SK-N-SH (cell line): ENCODE measurements at regions not wholly inside any gene's neighbourhood (a gene's known extent, or its start where the extent isn't known, plus 50 kb on each side); places are given as distances from the start of the nearest gene placed in this dataset.

ENCODE experiments used
- CTCF ChIA-PET: fragments of 300-600, 350-600 bp; formaldehyde crosslinking; extraction: SDS; loops from one replicate; lab custom pipeline; 2021; lab: Yijun Ruan, JAX
- POLR2A ChIA-PET: fragments of 350-600 bp; sonication (Branson Sonifier 250); formaldehyde crosslinking; extraction: SDS; loops from one replicate; lab custom pipeline; 2020; ENCODE audit warnings: antibody characterized with exemption, inconsistent platforms; lab: Yijun Ruan, JAX
- DNase-seq: peaks from one replicate; pipeline ENCODE4 v3.0.0; 2012
- H2AFZ ChIP-seq: fragments of 200-600 bp; sonication (generic); 2 replicates; pipeline ENCODE4 v1.8.1; 2016; ENCODE audit warnings: antibody characterized with exemption, mild to moderate bottlenecking, low read depth
- H3F3A ChIP-seq: fragments of 200-600 bp; sonication (generic); replicated peaks from 2 replicates; pipeline ENCODE3; 2016; ENCODE audit warnings: antibody characterized with exemption, mild to moderate bottlenecking; ENCODE audit not compliant: insufficient read depth
- H3K27ac ChIP-seq, 2 experiments: fragments of 200-500 bp in 1 of 2; fragments of 200-600 bp in 1 of 2; sonication (Bioruptor generic) in 1 of 2; sonication (generic), shearing (Covaris generic) in 1 of 2; 2 replicates each; pipeline versions ENCODE4 v1.5.1 to v1.6.1; 2014 to 2016; ENCODE audit warnings: low read depth in 2 of 2, inconsistent platforms in 1 of 2, low read length in 1 of 2, mild to moderate bottlenecking in 1 of 2, mixed read lengths in 1 of 2
- H3K27me3 ChIP-seq: fragments of 200-600 bp; sonication (generic), shearing (Covaris generic); 2 replicates; pipeline ENCODE4 v1.6.1; 2016; ENCODE audit warnings: mixed run types; ENCODE audit not compliant: insufficient read depth
- H3K36me3 ChIP-seq, 2 experiments: fragments of 200-500 bp in 1 of 2; fragments of 200-600 bp in 1 of 2; sonication (Bioruptor generic) in 1 of 2; sonication (generic) in 1 of 2; replicated peaks in 1 of 2; 2 replicates each; pipeline versions ENCODE3 to v1.5.1; 2014 to 2016; ENCODE audit warnings: low read length in 1 of 2, mild to moderate bottlenecking in 1 of 2; ENCODE audit not compliant: insufficient read depth in 2 of 2, control insufficient read depth in 1 of 2
- H3K4me1 ChIP-seq, 2 experiments: fragments of 200-500 bp in 1 of 2; fragments of 200-600 bp in 1 of 2; sonication (Bioruptor generic) in 1 of 2; sonication (generic), shearing (Covaris generic) in 1 of 2; 2 replicates each; pipeline versions ENCODE4 v1.5.1 to v1.6.1; 2014 to 2016; ENCODE audit warnings: low read depth in 1 of 2, low read length in 1 of 2, mixed run types in 1 of 2; ENCODE audit not compliant: insufficient read depth in 2 of 2, control insufficient read depth in 1 of 2
- H3K4me2 ChIP-seq: fragments of 200-600 bp; sonication (generic), shearing (Covaris generic); 2 replicates; pipeline ENCODE4 v1.6.1; 2017; ENCODE audit warnings: mixed run types
- H3K4me3 ChIP-seq, 2 experiments: fragments of 200-500 bp in 1 of 2; fragments of 200-600 bp in 1 of 2; sonication (Bioruptor generic) in 1 of 2; sonication (generic), shearing (Covaris generic) in 1 of 2; 2 replicates each; pipeline versions ENCODE4 v1.5.1 to v1.8.1; 2014 to 2016; ENCODE audit warnings: low read depth in 2 of 2, inconsistent platforms in 1 of 2, low read length in 1 of 2, mild to moderate bottlenecking in 1 of 2, mixed read lengths in 1 of 2, moderate library complexity in 1 of 2
- H3K79me2 ChIP-seq: fragments of 200-600 bp; sonication (generic); 2 replicates; pipeline ENCODE4 v1.8.1; 2017; ENCODE audit warnings: mild to moderate bottlenecking; ENCODE audit not compliant: insufficient read depth
- H3K9ac ChIP-seq: fragments of 200-600 bp; sonication (generic); 2 replicates; pipeline ENCODE4 v1.6.1; 2017; ENCODE audit warnings: mixed run types
- H3K9me2 ChIP-seq: fragments of 200-600 bp; sonication (generic); 2 replicates; pipeline ENCODE4 v1.6.1; 2017; ENCODE audit warnings: mixed run types
- H3K9me3 ChIP-seq: fragments of 200-600 bp; sonication (generic); 2 replicates; pipeline ENCODE4 v1.6.1; 2017; ENCODE audit warnings: mixed run types, mild to moderate bottlenecking, moderate library complexity
- H4K20me1 ChIP-seq: fragments of 200-600 bp; sonication (generic); 2 replicates; pipeline ENCODE4 v1.6.1; 2017; ENCODE audit warnings: mild to moderate bottlenecking, mixed run types; ENCODE audit not compliant: insufficient read depth
- CHD2 ChIP-seq: fragments of 150-350 bp; IDR thresholded peaks from 2 replicates; pipeline ENCODE4 v1.6.1; 2018; ENCODE audit warnings: low read length; ENCODE audit not compliant: partially characterized antibody
- FOSL2 ChIP-seq: IDR thresholded peaks from 2 replicates; pipeline ENCODE4 v1.4.0; 2012; ENCODE audit warnings: low read depth, mild to moderate bottlenecking, moderate library complexity, borderline replicate concordance
- GATA2 ChIP-seq: sonication (generic); formaldehyde crosslinking; IDR thresholded peaks from 2 replicates; pipeline ENCODE4 v1.5.0; 2020; ENCODE audit warnings: mild to moderate bottlenecking, missing genetic modification reagents
- IRF3 ChIP-seq: fragments of 150-350 bp; IDR thresholded peaks from 2 replicates; pipeline ENCODE4 v1.6.1; 2016; ENCODE audit warnings: mild to moderate bottlenecking, low read depth, low read length
- MAX ChIP-seq: IDR thresholded peaks from 2 replicates; pipeline ENCODE4 v1.4.0; 2012; ENCODE audit warnings: low read depth
- MEF2A ChIP-seq: IDR thresholded peaks from 2 replicates; pipeline ENCODE4 v1.4.0; 2012; ENCODE audit warnings: low read depth, borderline replicate concordance
- NRF1 ChIP-seq: IDR thresholded peaks from 2 replicates; pipeline ENCODE4 v1.6.1; 2012; ENCODE audit warnings: low read depth, mild to moderate bottlenecking, low read length
- REST ChIP-seq: IDR thresholded peaks from 2 replicates; pipeline ENCODE4 v1.6.1; 2012; ENCODE audit warnings: mild to moderate bottlenecking, low read depth, low read length, moderate library complexity
- RFX5 ChIP-seq: IDR thresholded peaks from 2 replicates; pipeline ENCODE4 v1.6.1; 2012; ENCODE audit warnings: mild to moderate bottlenecking, improper control_type of control experiment, low read length
- SIN3A ChIP-seq: IDR thresholded peaks from 2 replicates; pipeline ENCODE4 v1.6.1; 2012; ENCODE audit warnings: low read depth, mild to moderate bottlenecking, low read length, moderate library complexity, borderline replicate concordance
- TAF1 ChIP-seq: IDR thresholded peaks from 2 replicates; pipeline ENCODE4 v1.6.1; 2012; ENCODE audit warnings: low read depth, mild to moderate bottlenecking, low read length, moderate library complexity, borderline replicate concordance
- TEAD4 ChIP-seq: IDR thresholded peaks from 2 replicates; pipeline ENCODE4 v1.4.0; 2012; ENCODE audit warnings: mild to moderate bottlenecking, borderline replicate concordance; ENCODE audit not compliant: insufficient read depth
- USF1 ChIP-seq: IDR thresholded peaks from 2 replicates; pipeline ENCODE4 v1.4.0; 2012; ENCODE audit warnings: low read depth, borderline replicate concordance
- WGBS: methylation state at CpG from one replicate; pipeline ENCODE4 v1.1.6; 2017; ENCODE audit warnings: low lambda C conversion rate; 5-methylcytosine and 5-hydroxymethylcytosine counted together
- TF ChIP-seq, protein P1 (sequence below): IDR thresholded peaks from 2 replicates; pipeline ENCODE4 v1.4.0; 2012; ENCODE audit warnings: low read depth, borderline replicate concordance
- TF ChIP-seq, protein P2 (sequence below): fragments of 200-600 bp; sonication (generic); IDR thresholded peaks from 2 replicates; pipeline ENCODE4 v1.6.1; 2017; ENCODE audit warnings: antibody characterized with exemption, mild to moderate bottlenecking, moderate library complexity
- TF ChIP-seq, protein P3 (sequence below): fragments of 150-350 bp; IDR thresholded peaks from 2 replicates; pipeline ENCODE4 v1.6.1; 2017; ENCODE audit warnings: antibody characterized with exemption, low read length, low read depth, borderline replicate concordance

GRCh38 chr3:99119385-99119784, 217.9 kb upstream of the DCBLD2 start:
- POLR2A ChIA-PET, result no interaction called here
- no peaks in the 10 kb centered on the region for H3K9me3 ChIP-seq
- H3F3A ChIP-seq, result no peaks in the 10 kb centered on the region
- no peak overlapping the region for H2AFZ ChIP-seq
- H3K4me2 ChIP-seq, result no peak overlapping the region
- no peaks in the 10 kb centered on the region for H3K4me1 ChIP-seq
- no peaks in the 10 kb centered on the region for H3K27me3 ChIP-seq
- no peak overlapping the region for H3K4me3 ChIP-seq
- H3K36me3 ChIP-seq, result no peaks in the 10 kb centered on the region
- H4K20me1 ChIP-seq, result no peaks in the 10 kb centered on the region
- no peak overlapping the region for H3K27ac ChIP-seq
- CTCF ChIA-PET, result no interaction called here
- TF ChIP-seq NRF1 (no peak), MEF2A (no peak), IRF3 (no peak), RFX5 (no peak), GATA2 (CRISPR knock-in tag) (no peak), SIN3A (no peak), CHD2 (no peak), TAF1 (no peak)
- TF ChIP-seq, protein P1, sequence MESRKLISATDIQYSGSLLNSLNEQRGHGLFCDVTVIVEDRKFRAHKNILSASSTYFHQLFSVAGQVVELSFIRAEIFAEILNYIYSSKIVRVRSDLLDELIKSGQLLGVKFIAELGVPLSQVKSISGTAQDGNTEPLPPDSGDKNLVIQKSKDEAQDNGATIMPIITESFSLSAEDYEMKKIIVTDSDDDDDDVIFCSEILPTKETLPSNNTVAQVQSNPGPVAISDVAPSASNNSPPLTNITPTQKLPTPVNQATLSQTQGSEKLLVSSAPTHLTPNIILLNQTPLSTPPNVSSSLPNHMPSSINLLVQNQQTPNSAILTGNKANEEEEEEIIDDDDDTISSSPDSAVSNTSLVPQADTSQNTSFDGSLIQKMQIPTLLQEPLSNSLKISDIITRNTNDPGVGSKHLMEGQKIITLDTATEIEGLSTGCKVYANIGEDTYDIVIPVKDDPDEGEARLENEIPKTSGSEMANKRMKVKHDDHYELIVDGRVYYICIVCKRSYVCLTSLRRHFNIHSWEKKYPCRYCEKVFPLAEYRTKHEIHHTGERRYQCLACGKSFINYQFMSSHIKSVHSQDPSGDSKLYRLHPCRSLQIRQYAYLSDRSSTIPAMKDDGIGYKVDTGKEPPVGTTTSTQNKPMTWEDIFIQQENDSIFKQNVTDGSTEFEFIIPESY, result no peak
- TF ChIP-seq, protein P2, sequence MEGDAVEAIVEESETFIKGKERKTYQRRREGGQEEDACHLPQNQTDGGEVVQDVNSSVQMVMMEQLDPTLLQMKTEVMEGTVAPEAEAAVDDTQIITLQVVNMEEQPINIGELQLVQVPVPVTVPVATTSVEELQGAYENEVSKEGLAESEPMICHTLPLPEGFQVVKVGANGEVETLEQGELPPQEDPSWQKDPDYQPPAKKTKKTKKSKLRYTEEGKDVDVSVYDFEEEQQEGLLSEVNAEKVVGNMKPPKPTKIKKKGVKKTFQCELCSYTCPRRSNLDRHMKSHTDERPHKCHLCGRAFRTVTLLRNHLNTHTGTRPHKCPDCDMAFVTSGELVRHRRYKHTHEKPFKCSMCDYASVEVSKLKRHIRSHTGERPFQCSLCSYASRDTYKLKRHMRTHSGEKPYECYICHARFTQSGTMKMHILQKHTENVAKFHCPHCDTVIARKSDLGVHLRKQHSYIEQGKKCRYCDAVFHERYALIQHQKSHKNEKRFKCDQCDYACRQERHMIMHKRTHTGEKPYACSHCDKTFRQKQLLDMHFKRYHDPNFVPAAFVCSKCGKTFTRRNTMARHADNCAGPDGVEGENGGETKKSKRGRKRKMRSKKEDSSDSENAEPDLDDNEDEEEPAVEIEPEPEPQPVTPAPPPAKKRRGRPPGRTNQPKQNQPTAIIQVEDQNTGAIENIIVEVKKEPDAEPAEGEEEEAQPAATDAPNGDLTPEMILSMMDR, result no peak
- TF ChIP-seq, protein P3, sequence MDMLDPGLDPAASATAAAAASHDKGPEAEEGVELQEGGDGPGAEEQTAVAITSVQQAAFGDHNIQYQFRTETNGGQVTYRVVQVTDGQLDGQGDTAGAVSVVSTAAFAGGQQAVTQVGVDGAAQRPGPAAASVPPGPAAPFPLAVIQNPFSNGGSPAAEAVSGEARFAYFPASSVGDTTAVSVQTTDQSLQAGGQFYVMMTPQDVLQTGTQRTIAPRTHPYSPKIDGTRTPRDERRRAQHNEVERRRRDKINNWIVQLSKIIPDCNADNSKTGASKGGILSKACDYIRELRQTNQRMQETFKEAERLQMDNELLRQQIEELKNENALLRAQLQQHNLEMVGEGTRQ, result no peak
- WGBS, result 30% methylated on average over 1 of the region's 1 CpG
- H3K9ac ChIP-seq, result no peak overlapping the region
- no peaks in the 10 kb centered on the region for H3K9me2 ChIP-seq
- no peaks in the 10 kb centered on the region for H3K79me2 ChIP-seq
- no peak for DNase-seq

- 0% methylated on average over 1 of the region's 1 CpG for WGBS
- CTCF ChIA-PET, result no interaction called here
- H3K4me3 ChIP-seq, result no peak overlapping the region
- no peaks in the 10 kb centered on the region for H3K27me3 ChIP-seq
- no peak overlapping the region for H3K27ac ChIP-seq
- H3K9me2 ChIP-seq, result no peaks in the 10 kb centered on the region
- no peak overlapping the region for H2AFZ ChIP-seq
- H4K20me1 ChIP-seq, result no peaks in the 10 kb centered on the region
- H3K9me3 ChIP-seq, result no peaks in the 10 kb centered on the region
- DNase-seq, result no peak
- H3K79me2 ChIP-seq, result no peaks in the 10 kb centered on the region
- H3K9ac ChIP-seq, result no peak overlapping the region
- H3F3A ChIP-seq, result no peaks in the 10 kb centered on the region
- no peak overlapping the region for H3K4me2 ChIP-seq
- no peaks in the 10 kb centered on the region for H3K4me1 ChIP-seq
- POLR2A ChIA-PET, result no interaction called here
- H3K36me3 ChIP-seq, result no peaks in the 10 kb centered on the region
- TF ChIP-seq TEAD4 (no peak), MAX (no peak), FOSL2 (no peak), REST (no peak), NRF1 (no peak), USF1 (no peak), MEF2A (no peak)
These were observed 216.9 kb upstream of the DCBLD2 start for GRCh38 chr3:99118381-99118780.
